ENCODE measurements at regions not wholly inside any gene's neighbourhood (a gene's known extent, or its start where the extent isn't known, plus 50 kb on each side); places are given as distances from the start of the nearest gene placed in this dataset.

- WGBS (ENCODE audit: insufficient coverage, low lambda C conversion rate) = no CpG with 5 or more reads among the region's 6 CpGs
- no peak for DNase-seq
- H3K4me3 ChIP-seq (ENCODE audit: low read length) = no peak overlapping the region
- no peaks in the 10 kb centered on the region for H3K27me3 ChIP-seq (ENCODE audit: control insufficient read depth, insufficient read depth, low read length)
- H3K4me1 ChIP-seq (ENCODE audit: control insufficient read depth, insufficient read depth, low read length) = no peaks in the 10 kb centered on the region
- H3K9me3 ChIP-seq (ENCODE audit: control insufficient read depth, low read depth, low read length) = no peaks in the 10 kb centered on the region
- H3K36me3 ChIP-seq (ENCODE audit: control insufficient read depth, insufficient read depth, low read length) = no peaks in the 10 kb centered on the region
- no peak overlapping the region for H3K27ac ChIP-seq (ENCODE audit: low read length)
Observed at GRCh38 chr1:37128091-37128490, 93.8 kb upstream of the GRIK3 start.

GRCh38 chr1:37130221-37130948, 96.1 kb upstream of the GRIK3 start:
- WGBS (ENCODE audit: insufficient coverage, low lambda C conversion rate) = 86% methylated on average over 1 of the region's 5 CpGs
- Histone ChIP-seq H3K4me3 (ENCODE audit: low read length) (no peak overlapping the region), H3K36me3 (ENCODE audit: control insufficient read depth, insufficient read depth, low read length) (no peaks in the 10 kb centered on the region), H3K27ac (ENCODE audit: low read length) (no peak overlapping the region), H3K9me3 (ENCODE audit: control insufficient read depth, low read depth, low read length) (no peaks in the 10 kb centered on the region), H3K27me3 (ENCODE audit: control insufficient read depth, insufficient read depth, low read length) (no peaks in the 10 kb centered on the region), H3K4me1 (ENCODE audit: control insufficient read depth, insufficient read depth, low read length) (no peaks in the 10 kb centered on the region)
- no peak for DNase-seq

DNA sequence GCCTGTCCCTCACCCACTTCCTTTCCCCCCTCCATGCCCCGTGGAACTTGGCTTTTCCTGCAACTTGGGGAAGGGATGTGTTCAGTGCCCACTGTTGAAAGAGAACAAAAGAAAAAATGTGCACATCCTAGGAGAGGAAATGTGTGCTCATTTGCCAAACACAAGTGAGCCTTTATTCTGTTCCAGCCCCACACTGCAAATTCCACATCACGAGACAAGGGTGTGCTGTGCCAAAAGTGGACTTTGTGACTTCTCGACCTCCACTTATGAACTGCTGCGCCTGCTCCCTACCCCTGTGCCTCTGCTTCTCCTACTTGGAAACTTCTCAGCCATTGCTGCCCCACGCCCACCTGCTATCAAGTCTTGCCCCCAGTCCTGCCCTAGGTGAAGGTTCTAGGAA, 97.0 kb upstream of the GRIK3 start:
- no CpG with 5 or more reads among the region's 5 CpGs for WGBS (ENCODE audit: insufficient coverage, low lambda C conversion rate)
- Histone ChIP-seq H3K27ac (ENCODE audit: low read length) (no peak overlapping the region), H3K4me1 (ENCODE audit: control insufficient read depth, insufficient read depth, low read length) (no peaks in the 10 kb centered on the region), H3K36me3 (ENCODE audit: control insufficient read depth, insufficient read depth, low read length) (no peaks in the 10 kb centered on the region), H3K9me3 (ENCODE audit: control insufficient read depth, low read depth, low read length) (no peaks in the 10 kb centered on the region), H3K27me3 (ENCODE audit: control insufficient read depth, insufficient read depth, low read length) (no peaks in the 10 kb centered on the region), H3K4me3 (ENCODE audit: low read length) (no peak overlapping the region)
- DNase-seq = no peak

DNA sequence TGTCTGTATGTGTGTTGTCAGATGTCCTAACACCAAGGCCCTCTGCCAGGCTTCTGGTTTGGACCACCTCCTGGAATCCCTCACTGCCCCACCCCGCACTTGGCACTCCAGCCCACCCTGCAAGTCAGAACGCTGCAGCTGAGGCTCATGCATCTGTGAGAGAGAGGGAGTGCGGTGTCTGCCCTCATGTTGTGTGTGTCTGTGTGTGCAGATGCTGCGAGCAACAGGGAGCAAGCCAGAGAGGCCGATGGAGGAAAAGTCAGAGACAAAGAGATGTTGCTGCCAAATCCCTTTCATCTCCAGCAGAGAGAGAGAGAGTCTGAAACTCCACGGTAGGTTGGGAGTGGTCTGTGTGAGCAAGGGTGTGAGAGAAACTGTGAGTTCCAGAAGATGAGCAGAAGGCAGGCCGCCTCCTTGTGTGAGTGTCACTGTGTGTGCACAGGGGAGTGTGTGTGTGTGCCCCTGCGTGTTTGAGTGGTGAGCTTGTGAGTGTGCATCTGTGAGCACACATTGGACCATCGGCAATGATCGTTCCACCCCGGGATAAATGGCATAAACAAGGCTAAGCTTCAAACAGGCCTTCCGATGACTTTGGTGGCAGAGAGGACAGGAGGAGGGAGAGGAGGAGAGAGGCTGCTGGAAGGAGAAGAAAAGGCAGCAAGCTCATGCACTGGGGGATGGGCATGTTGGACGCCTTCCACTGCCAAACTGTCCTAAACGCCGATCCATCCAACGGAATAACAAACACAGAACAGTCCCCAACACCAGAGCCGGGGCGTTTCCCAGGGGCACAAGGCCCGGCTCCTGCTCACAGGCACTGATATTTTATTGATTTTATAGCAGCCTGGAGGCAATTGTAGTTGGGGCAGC, 99.2 kb upstream of the GRIK3 start:
- H3K27me3 ChIP-seq (ENCODE audit: control insufficient read depth, insufficient read depth, low read length) = no peaks in the 10 kb centered on the region
- no peak overlapping the region for H3K4me3 ChIP-seq (ENCODE audit: low read length)
- DNase-seq = no peak
- H3K4me1 ChIP-seq (ENCODE audit: control insufficient read depth, insufficient read depth, low read length) = no peaks in the 10 kb centered on the region
- H3K36me3 ChIP-seq (ENCODE audit: control insufficient read depth, insufficient read depth, low read length) = no peaks in the 10 kb centered on the region
- WGBS (ENCODE audit: insufficient coverage, low lambda C conversion rate) = 40% methylated on average over 1 of the region's 19 CpGs
- H3K27ac ChIP-seq (ENCODE audit: low read length) = no peak overlapping the region
- H3K9me3 ChIP-seq (ENCODE audit: control insufficient read depth, low read depth, low read length) = no peaks in the 10 kb centered on the region

- no CpG with 5 or more reads among the region's 4 CpGs for WGBS (ENCODE audit: insufficient coverage, low lambda C conversion rate)
- Histone ChIP-seq H3K27me3 (ENCODE audit: control insufficient read depth, insufficient read depth, low read length) (no peaks in the 10 kb centered on the region), H3K27ac (ENCODE audit: low read length) (no peak overlapping the region), H3K9me3 (ENCODE audit: control insufficient read depth, low read depth, low read length) (no peaks in the 10 kb centered on the region), H3K36me3 (ENCODE audit: control insufficient read depth, insufficient read depth, low read length) (no peaks in the 10 kb centered on the region), H3K4me3 (ENCODE audit: low read length) (no peak overlapping the region), H3K4me1 (ENCODE audit: control insufficient read depth, insufficient read depth, low read length) (no peaks in the 10 kb centered on the region)
- DNase-seq = no peak
Observed at GRCh38 chr1:37134599-37134998, 100.3 kb upstream of the GRIK3 start.

GRCh38 chr1:37135032-37135431, 100.7 kb upstream of the GRIK3 start:
- Histone ChIP-seq H3K27ac (ENCODE audit: low read length) (no peak overlapping the region), H3K4me3 (ENCODE audit: low read length) (no peak overlapping the region), H3K4me1 (ENCODE audit: control insufficient read depth, insufficient read depth, low read length) (no peaks in the 10 kb centered on the region), H3K9me3 (ENCODE audit: control insufficient read depth, low read depth, low read length) (no peaks in the 10 kb centered on the region), H3K27me3 (ENCODE audit: control insufficient read depth, insufficient read depth, low read length) (no peaks in the 10 kb centered on the region), H3K36me3 (ENCODE audit: control insufficient read depth, insufficient read depth, low read length) (no peaks in the 10 kb centered on the region)
- no peak for DNase-seq
- WGBS (ENCODE audit: insufficient coverage, low lambda C conversion rate) = 100% methylated on average over 1 of the region's 8 CpGs

DNA sequence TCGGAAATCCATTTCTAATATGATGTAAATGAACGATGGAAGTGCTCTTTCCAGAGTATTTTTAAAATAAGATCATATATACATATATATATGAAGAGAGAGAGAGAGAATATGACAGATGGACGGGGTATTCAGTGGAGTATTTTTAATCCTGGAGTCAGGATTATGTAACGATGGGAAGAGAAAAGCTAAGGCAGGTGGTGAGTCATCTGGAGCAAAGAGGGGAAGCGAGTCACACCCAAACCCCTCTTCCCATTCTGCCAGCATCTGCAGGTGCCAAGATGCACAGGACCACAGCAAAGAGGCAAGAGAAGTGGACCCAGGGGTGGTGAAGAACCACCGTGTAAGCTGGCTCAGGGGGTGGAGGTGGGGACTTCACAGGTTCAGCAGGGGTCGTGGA, 102.7 kb upstream of the GRIK3 start:
- H3K27me3 ChIP-seq (ENCODE audit: control insufficient read depth, insufficient read depth, low read length) = no peaks in the 10 kb centered on the region
- whole genome bisulfite sequencing (ENCODE audit: insufficient coverage, low lambda C conversion rate) = 80% methylated on average over 4 of the region's 7 CpGs
- H3K27ac ChIP-seq (ENCODE audit: low read length) = no peak overlapping the region
- no peaks in the 10 kb centered on the region for H3K36me3 ChIP-seq (ENCODE audit: control insufficient read depth, insufficient read depth, low read length)
- no peaks in the 10 kb centered on the region for H3K9me3 ChIP-seq (ENCODE audit: control insufficient read depth, low read depth, low read length)
- DNase-seq = no peak
- H3K4me1 ChIP-seq (ENCODE audit: control insufficient read depth, insufficient read depth, low read length) = no peaks in the 10 kb centered on the region
- H3K4me3 ChIP-seq (ENCODE audit: low read length) = no peak overlapping the region

GRCh38 chr1:37137601-37138000, 103.3 kb upstream of the GRIK3 start:
- Histone ChIP-seq H3K27ac (ENCODE audit: low read length) (no peak overlapping the region), H3K4me1 (ENCODE audit: control insufficient read depth, insufficient read depth, low read length) (no peaks in the 10 kb centered on the region), H3K4me3 (ENCODE audit: low read length) (no peak overlapping the region), H3K27me3 (ENCODE audit: control insufficient read depth, insufficient read depth, low read length) (no peaks in the 10 kb centered on the region), H3K9me3 (ENCODE audit: control insufficient read depth, low read depth, low read length) (no peaks in the 10 kb centered on the region), H3K36me3 (ENCODE audit: control insufficient read depth, insufficient read depth, low read length) (no peaks in the 10 kb centered on the region)
- no peak for DNase-seq
- no CpG with 5 or more reads among the region's 4 CpGs for WGBS (ENCODE audit: insufficient coverage, low lambda C conversion rate)

GRCh38 chr1:37143800-37144199, 109.5 kb upstream of the GRIK3 start:
- no peaks in the 10 kb centered on the region for H3K27me3 ChIP-seq (ENCODE audit: control insufficient read depth, insufficient read depth, low read length)
- H3K36me3 ChIP-seq (ENCODE audit: control insufficient read depth, insufficient read depth, low read length) = no peaks in the 10 kb centered on the region
- WGBS (ENCODE audit: insufficient coverage, low lambda C conversion rate) = no CpG with 5 or more reads among the region's 5 CpGs
- H3K27ac ChIP-seq (ENCODE audit: low read length) = no peak overlapping the region
- no peaks in the 10 kb centered on the region for H3K4me1 ChIP-seq (ENCODE audit: control insufficient read depth, insufficient read depth, low read length)
- DNase-seq = no peak
- no peaks in the 10 kb centered on the region for H3K9me3 ChIP-seq (ENCODE audit: control insufficient read depth, low read depth, low read length)
- no peak overlapping the region for H3K4me3 ChIP-seq (ENCODE audit: low read length)

GRCh38 chr1:37146071-37146470, 111.8 kb upstream of the GRIK3 start:
- Histone ChIP-seq H3K9me3 (ENCODE audit: control insufficient read depth, low read depth, low read length) (no peaks in the 10 kb centered on the region), H3K27ac (ENCODE audit: low read length) (no peak overlapping the region), H3K27me3 (ENCODE audit: control insufficient read depth, insufficient read depth, low read length) (no peaks in the 10 kb centered on the region), H3K4me3 (ENCODE audit: low read length) (no peak overlapping the region), H3K36me3 (ENCODE audit: control insufficient read depth, insufficient read depth, low read length) (no peaks in the 10 kb centered on the region), H3K4me1 (ENCODE audit: control insufficient read depth, insufficient read depth, low read length) (no peaks in the 10 kb centered on the region)
- DNase-seq = no peak
- WGBS (ENCODE audit: insufficient coverage, low lambda C conversion rate) = no CpG with 5 or more reads among the region's 3 CpGs

All from large intestine (tissue), 3 donors.